ENCODE measurements at regions not wholly inside any gene's neighbourhood (a gene's known extent, or its start where the extent isn't known, plus 50 kb on each side); places are given as distances from the start of the nearest gene placed in this dataset.

- TF ChIP-seq CTCF (IDR thresholded peaks at IDR 0.05 in 2 of 3, conservative IDR thresholded peaks at IDR 0.05 in 1 of 3; ENCODE audit: control insufficient read depth in 2 of 3, extremely low read depth in 1 of 3, insufficient read depth in 1 of 3, low read depth in 3 of 3, low read length in 3 of 3), result no peak
- TF ChIP-seq SRF (IDR thresholded peaks at IDR 0.05; ENCODE audit: low read depth in 2 of 2, low read length in 2 of 2), result no peak
- no peak for TF ChIP-seq SIN3A (IDR thresholded peaks at IDR 0.05; ENCODE audit: low read depth, low read length)
- TF ChIP-seq HDAC2 (IDR thresholded peaks at IDR 0.05), result no peak
- TF ChIP-seq EP300 (IDR thresholded peaks at IDR 0.05; ENCODE audit: borderline replicate concordance in 1 of 2, control insufficient read depth in 1 of 2, low read depth in 2 of 2, low read length in 2 of 2), result no peak
- TF ChIP-seq SREBF2 (IDR thresholded peaks at IDR 0.05; ENCODE audit: low read length), result no peak
Observed at GRCh38 chr10:8288600-8288999, 234.1 kb downstream of the GATA3 start.
